ENCODE measurements at regions not wholly inside any gene's neighbourhood (a gene's known extent, or its start where the extent isn't known, plus 50 kb on each side); places are given as distances from the start of the nearest gene placed in this dataset.

GRCh38 chr12:59977779-59978178, 381.9 kb downstream of the SLC16A7 start:
- TF ChIP-seq, protein P1, sequence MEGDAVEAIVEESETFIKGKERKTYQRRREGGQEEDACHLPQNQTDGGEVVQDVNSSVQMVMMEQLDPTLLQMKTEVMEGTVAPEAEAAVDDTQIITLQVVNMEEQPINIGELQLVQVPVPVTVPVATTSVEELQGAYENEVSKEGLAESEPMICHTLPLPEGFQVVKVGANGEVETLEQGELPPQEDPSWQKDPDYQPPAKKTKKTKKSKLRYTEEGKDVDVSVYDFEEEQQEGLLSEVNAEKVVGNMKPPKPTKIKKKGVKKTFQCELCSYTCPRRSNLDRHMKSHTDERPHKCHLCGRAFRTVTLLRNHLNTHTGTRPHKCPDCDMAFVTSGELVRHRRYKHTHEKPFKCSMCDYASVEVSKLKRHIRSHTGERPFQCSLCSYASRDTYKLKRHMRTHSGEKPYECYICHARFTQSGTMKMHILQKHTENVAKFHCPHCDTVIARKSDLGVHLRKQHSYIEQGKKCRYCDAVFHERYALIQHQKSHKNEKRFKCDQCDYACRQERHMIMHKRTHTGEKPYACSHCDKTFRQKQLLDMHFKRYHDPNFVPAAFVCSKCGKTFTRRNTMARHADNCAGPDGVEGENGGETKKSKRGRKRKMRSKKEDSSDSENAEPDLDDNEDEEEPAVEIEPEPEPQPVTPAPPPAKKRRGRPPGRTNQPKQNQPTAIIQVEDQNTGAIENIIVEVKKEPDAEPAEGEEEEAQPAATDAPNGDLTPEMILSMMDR (conservative IDR thresholded peaks at IDR 0.05) = no peak
- TF ChIP-seq ZFX (IDR thresholded peaks at IDR 0.05) = no peak
- no peak overlapping the region for H3K27ac ChIP-seq

DNA sequence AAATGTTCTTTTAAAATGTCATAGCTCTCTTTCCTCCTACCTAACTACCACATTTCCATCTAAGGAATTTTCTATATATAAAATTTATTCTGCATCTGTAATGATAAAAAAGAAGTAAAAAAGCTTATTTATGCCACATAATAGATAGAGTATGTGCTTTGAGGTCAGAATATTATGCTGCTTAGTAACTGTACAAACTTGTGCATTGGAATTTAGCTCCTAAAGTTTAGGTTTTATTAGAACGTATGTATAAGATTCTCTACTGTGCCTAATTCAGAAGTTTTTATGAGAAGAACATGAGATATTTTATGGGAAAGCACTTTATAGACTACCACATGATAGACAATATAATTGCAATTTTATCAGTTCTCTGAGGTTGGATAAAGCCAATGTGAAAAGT, 384.6 kb downstream of the SLC16A7 start:
- TF ChIP-seq ZFX (IDR thresholded peaks at IDR 0.05) = no peak
- TF ChIP-seq, protein P1 (conservative IDR thresholded peaks at IDR 0.05) = no peak
- no peak overlapping the region for H3K27ac ChIP-seq

DNA sequence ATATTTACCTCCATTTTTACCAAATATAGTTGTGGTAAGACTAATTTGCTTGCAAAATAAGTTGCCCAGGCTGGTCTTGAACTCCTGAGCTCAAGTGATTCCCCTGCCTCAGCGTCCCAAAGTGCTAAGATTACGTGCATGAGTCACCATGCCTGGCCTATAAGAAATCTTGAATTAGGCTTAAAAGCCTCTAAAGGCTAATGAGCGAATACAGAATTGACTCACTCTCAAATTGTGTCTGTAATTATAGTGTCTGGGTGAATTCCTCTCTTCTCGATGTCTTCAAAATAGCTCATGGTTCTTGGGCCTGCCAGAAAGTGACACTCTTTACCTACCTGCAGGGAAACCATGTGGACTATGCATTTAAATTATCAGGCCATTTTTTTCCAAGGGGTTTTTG, 403.5 kb downstream of the SLC16A7 start:
- H3K27ac ChIP-seq = no peak overlapping the region
- TF ChIP-seq ZFX (IDR thresholded peaks at IDR 0.05) = no peak
- TF ChIP-seq, protein P1 (conservative IDR thresholded peaks at IDR 0.05) = no peak

DNA sequence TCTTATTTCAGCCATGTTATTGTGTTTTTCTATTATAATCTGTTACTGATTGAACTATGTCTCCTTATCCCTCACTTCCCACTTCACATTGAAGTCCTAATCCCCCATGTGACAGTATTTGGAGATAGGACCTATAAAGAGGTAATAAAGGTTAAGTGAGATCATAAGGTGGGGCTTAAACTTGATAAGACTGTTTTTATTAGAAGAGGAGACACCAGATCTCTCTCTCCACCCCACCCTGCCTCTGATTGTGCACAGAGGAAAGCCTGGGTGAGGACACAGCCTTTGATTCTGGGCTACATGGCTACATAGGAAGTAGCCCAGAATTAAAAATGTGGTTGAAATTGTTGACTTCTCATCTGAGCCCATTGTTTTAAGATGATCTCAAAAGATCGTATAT, 414.7 kb downstream of the SLC16A7 start:
- TF ChIP-seq, protein P1 (conservative IDR thresholded peaks at IDR 0.05) = no peak
- no peak for TF ChIP-seq ZFX (IDR thresholded peaks at IDR 0.05)
- H3K27ac ChIP-seq = no peak overlapping the region

DNA sequence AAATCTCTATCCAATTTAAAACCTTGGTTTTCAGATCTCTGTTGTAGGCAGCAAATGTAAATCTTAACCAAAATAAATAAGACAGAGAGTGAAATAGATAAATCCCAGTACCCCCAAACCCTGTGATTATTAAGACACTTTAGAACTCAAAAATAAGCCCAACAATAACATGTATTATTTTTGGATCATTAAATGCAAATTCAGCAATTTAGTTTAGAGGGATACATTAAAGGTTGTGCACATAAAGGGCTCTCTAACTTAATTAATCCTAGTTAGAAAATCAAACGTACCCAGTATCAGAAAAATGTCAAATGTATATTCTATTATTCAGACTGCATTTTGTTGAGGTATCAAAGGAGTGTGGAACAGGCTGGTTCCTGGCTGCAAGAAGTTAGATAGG, 416.8 kb downstream of the SLC16A7 start:
- no peak overlapping the region for H3K27ac ChIP-seq
- TF ChIP-seq, protein P1 (conservative IDR thresholded peaks at IDR 0.05) = no peak
- no peak for TF ChIP-seq ZFX (IDR thresholded peaks at IDR 0.05)

- H3K27ac ChIP-seq = no peak overlapping the region
- TF ChIP-seq ZFX (IDR thresholded peaks at IDR 0.05) = no peak
- TF ChIP-seq, protein P1 (conservative IDR thresholded peaks at IDR 0.05) = no peak
Measured at GRCh38 chr12:60014436-60014835, 418.6 kb downstream of the SLC16A7 start.

DNA sequence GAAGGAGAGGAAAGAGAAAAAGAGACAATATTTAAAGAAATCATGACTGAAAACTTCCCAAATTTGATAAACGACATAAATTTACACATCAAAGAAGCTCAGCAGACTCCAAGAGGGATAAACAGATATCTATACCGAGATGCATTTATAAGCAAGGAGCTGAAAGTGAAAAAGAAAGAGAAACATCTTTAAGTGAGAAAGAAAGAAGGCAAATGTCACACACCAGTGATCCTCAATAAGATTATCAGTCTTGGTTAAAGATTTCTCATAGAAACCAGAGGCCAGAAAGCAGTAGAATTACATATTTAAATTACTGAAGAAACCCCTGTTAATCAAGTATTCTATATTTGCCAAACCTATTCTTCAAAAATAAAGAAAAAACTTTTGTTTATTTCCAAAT, 424.2 kb downstream of the SLC16A7 start:
- TF ChIP-seq, protein P1 (conservative IDR thresholded peaks at IDR 0.05) = no peak
- no peak for TF ChIP-seq ZFX (IDR thresholded peaks at IDR 0.05)

More for the DNA sequence above, 424.2 kb downstream of the SLC16A7 start:
- H3K27ac ChIP-seq = no peak overlapping the region
